Activated T-helper 2 cell treated with anti-CD3 and anti-CD28 coated beads, Interferon-gamma antibody, Interleukin-2, Interleukin-4, amounts not matched to agents 10 μg/mL and 5 μg/mL and 100 μg/mL, durations not matched to agents 14 hours and 24 hours and 36 hours (primary cell): ENCODE measurements at regions not wholly inside any gene's neighbourhood (a gene's known extent, or its start where the extent isn't known, plus 50 kb on each side); places are given as distances from the start of the nearest gene placed in this dataset.

Source experiments
- DNase-seq: peaks from one replicate; pipeline ENCODE4 v3.0.0; 2021; ENCODE audit warnings: low spot score
- H3K27ac Mint-ChIP-seq: one replicate; pipeline ENCODE4 v1.8.0; 2021; ENCODE audit warnings: mixed read lengths
- H3K27me3 Mint-ChIP-seq: one replicate; pipeline ENCODE4 v1.8.0; 2021; ENCODE audit warnings: low read depth, mixed read lengths
- H3K36me3 Mint-ChIP-seq: one replicate; pipeline ENCODE4 v1.8.0; 2021; ENCODE audit warnings: low read depth, mixed read lengths
- H3K4me1 Mint-ChIP-seq: one replicate; pipeline ENCODE4 v1.8.0; 2021; ENCODE audit warnings: low read depth, mixed read lengths
- H3K4me3 Mint-ChIP-seq: one replicate; pipeline ENCODE4 v1.8.0; 2021; ENCODE audit warnings: low read depth, mild to moderate bottlenecking, moderate library complexity, mixed read lengths
- H3K9me3 Mint-ChIP-seq: one replicate; pipeline ENCODE4 v1.8.0; 2021; ENCODE audit warnings: mixed read lengths
- intact Hi-C: fragments of 100-400 bp; cut with micrococcal nuclease; formaldehyde crosslinking; loops from one replicate; pipeline ENCODE4 v1.15.1; 2023

DNA sequence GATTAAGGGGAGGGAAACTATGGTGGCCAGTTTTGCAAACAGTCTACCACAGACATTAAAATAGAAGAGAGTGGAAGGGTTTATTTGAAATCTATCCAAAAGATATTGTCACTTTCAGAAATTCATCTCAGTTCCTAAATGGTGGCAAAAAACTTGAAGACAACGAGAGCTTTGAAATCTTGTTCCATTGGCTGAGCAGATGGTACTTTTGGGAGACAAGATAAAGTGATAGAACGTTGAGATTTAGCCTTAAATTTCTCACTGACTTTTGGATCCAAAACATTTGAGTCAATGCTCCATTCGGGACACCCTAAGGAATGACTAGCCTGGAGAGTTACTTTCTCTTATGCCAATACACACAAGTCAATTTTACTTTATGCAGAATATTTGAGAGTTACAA is 319.1 kb upstream of the LARGE1 start:
- Mint-ChIP-seq H3K4me1 (no peaks in the 10 kb centered on the region), H3K4me3 (no peak overlapping the region), H3K9me3 (peaks cover 50% of the 10 kb centered on the region), H3K27me3 (no peaks in the 10 kb centered on the region), H3K36me3 (no peaks in the 10 kb centered on the region), H3K27ac (no peak overlapping the region)
- DNase-seq, result no peak
- intact Hi-C loops, result no loop called here

DNA sequence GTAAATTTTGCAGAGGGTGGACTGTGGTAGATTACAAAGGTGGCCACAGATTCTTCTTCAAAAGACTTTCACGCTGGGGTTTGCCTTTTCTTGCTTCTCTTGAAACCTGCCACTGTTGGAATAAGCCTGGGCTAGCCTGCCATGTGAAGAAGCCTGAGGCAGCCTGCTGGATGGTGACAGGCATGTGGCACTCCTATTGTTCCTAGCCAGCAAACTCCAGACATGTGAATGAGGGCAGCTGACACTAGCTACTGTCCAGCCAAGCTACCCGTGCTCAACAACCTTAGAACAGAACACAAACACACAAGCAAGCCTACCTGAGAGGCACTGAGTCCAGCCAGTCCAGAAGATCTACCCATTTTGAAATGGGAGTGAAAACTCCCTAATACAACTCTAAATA is 322.7 kb upstream of the LARGE1 start:
- Mint-ChIP-seq H3K4me1 (no peaks in the 10 kb centered on the region), H3K27me3 (no peaks in the 10 kb centered on the region), H3K27ac (no peak overlapping the region), H3K9me3 (peaks cover 55% of the 10 kb centered on the region), H3K4me3 (no peak overlapping the region), H3K36me3 (no peaks in the 10 kb centered on the region)
- no peak for DNase-seq
- intact Hi-C loops, result no loop called here

DNA sequence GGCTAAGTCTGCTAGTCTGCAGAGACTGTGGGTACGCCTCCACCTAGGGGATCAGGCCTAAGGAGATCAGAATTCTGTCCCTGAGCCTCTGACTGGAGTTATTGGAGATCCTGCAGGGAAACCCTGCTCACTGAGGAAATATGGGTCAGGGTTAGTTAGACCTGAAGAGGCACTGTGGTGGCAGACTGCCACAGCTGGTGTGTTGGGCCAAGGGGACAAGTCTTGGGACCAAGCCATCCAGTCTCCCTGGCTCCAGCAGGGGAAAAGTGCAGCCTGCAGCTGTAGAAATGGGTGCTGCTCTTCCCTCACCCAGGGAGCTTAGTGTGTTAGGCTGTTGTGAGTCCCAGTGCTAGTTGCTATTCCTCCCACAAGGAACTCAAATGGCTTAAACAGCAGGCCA is 334.8 kb upstream of the LARGE1 start:
- peaks cover 69% of the 10 kb centered on the region for H3K9me3 Mint-ChIP-seq
- no peaks in the 10 kb centered on the region for H3K27me3 Mint-ChIP-seq
- no peaks in the 10 kb centered on the region for H3K36me3 Mint-ChIP-seq
- H3K4me1 Mint-ChIP-seq, result no peaks in the 10 kb centered on the region
- DNase-seq, result no peak
- intact Hi-C loops, result no loop called here
- no peak overlapping the region for H3K4me3 Mint-ChIP-seq
- no peak overlapping the region for H3K27ac Mint-ChIP-seq

DNA sequence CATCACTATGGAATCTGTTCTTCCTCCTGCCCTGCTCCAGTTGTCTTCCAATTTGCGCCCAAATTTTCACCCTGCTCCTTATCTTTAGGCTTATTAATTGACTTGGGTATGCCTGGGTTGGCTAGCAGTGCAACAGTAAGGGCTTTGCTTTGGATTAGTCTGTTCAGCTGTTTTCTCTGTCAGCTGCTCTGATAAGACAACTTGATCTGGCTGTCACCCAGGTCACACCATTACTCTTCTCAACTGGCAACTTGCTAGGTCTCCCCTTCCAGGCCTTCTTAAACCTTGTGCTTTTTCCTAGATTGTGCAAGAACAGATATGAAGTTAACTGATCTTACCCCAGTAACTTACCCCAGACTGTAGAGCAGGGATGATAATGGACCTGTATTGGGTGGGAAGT is 357.8 kb upstream of the LARGE1 start:
- H3K27me3 Mint-ChIP-seq, result no peaks in the 10 kb centered on the region
- no peak overlapping the region for H3K4me3 Mint-ChIP-seq
- H3K27ac Mint-ChIP-seq, result no peak overlapping the region
- no peaks in the 10 kb centered on the region for H3K36me3 Mint-ChIP-seq
- intact Hi-C loops, result no loop called here
- DNase-seq, result no peak
- H3K9me3 Mint-ChIP-seq, result peaks cover 19% of the 10 kb centered on the region
- no peaks in the 10 kb centered on the region for H3K4me1 Mint-ChIP-seq

DNA sequence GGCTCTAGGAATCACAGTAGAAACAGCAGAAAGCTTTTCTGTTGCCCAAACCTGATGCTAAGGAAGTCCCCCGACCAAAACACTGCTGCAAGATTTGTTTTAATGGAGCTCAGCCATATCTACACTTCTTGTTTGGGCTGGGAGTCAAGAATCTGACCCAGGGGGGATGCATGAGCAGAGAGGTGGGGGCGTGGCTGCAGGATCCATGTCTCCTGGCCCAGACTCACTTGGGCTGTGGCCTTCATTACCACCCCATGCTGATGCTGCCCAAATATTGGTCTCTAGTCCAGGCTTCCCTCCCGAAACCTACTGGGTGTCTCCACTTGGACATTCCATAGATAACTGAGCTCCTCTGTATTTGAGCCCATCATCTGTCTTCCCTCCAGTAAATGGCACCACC is 361.5 kb upstream of the LARGE1 start:
- H3K9me3 Mint-ChIP-seq, result peaks cover 29% of the 10 kb centered on the region
- H3K4me1 Mint-ChIP-seq, result no peaks in the 10 kb centered on the region
- no peak overlapping the region for H3K4me3 Mint-ChIP-seq
- DNase-seq, result no peak
- H3K27ac Mint-ChIP-seq, result no peak overlapping the region
- H3K27me3 Mint-ChIP-seq, result no peaks in the 10 kb centered on the region
- no peaks in the 10 kb centered on the region for H3K36me3 Mint-ChIP-seq
- intact Hi-C loops, result no loop called here

- H3K27me3 Mint-ChIP-seq, result no peaks in the 10 kb centered on the region
- H3K4me1 Mint-ChIP-seq, result no peaks in the 10 kb centered on the region
- intact Hi-C loops, result no loop called here
These were observed 363.6 kb upstream of the LARGE1 start for GRCh38 chr22:34283844-34284243.

GRCh38 chr22:34293324-34293723 is 373.0 kb upstream of the LARGE1 start:
- Mint-ChIP-seq H3K27me3 (no peaks in the 10 kb centered on the region), H3K9me3 (peaks cover 23% of the 10 kb centered on the region), H3K4me1 (no peaks in the 10 kb centered on the region), H3K36me3 (no peaks in the 10 kb centered on the region), H3K27ac (no peak overlapping the region), H3K4me3 (no peak overlapping the region)
- intact Hi-C loops, result no loop called here
- no peak for DNase-seq

More at GRCh38 chr22:34283844-34284243, 363.6 kb upstream of the LARGE1 start:
- no peak overlapping the region for H3K4me3 Mint-ChIP-seq
- no peak overlapping the region for H3K27ac Mint-ChIP-seq
- H3K36me3 Mint-ChIP-seq, result no peaks in the 10 kb centered on the region
- no peak for DNase-seq
- H3K9me3 Mint-ChIP-seq, result peaks cover 46% of the 10 kb centered on the region

DNA sequence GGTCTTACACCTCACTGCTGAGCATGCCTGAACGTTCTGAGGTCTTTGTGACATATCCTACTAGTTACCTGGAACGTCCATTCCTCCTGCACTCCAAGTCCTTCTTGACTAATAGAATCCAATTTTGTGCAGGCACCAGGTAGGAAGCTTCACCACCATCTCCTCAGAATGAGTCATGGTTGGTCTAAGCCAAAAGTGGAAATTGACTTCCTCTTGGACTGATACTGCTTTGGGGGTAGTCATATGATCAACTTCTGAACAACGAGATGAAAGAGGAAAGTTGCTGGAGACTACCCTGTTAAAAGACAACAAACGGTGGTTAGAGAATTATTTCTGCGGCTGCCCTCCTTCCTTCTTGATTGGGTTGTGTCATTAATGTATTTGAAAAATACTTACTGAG is 374.2 kb upstream of the LARGE1 start:
- H3K36me3 Mint-ChIP-seq, result no peaks in the 10 kb centered on the region
- no peak overlapping the region for H3K4me3 Mint-ChIP-seq
- peaks cover 11% of the 10 kb centered on the region for H3K9me3 Mint-ChIP-seq
- intact Hi-C loops, result no loop called here
- DNase-seq, result no peak
- no peak overlapping the region for H3K27ac Mint-ChIP-seq
- H3K4me1 Mint-ChIP-seq, result no peaks in the 10 kb centered on the region
- no peaks in the 10 kb centered on the region for H3K27me3 Mint-ChIP-seq

DNA sequence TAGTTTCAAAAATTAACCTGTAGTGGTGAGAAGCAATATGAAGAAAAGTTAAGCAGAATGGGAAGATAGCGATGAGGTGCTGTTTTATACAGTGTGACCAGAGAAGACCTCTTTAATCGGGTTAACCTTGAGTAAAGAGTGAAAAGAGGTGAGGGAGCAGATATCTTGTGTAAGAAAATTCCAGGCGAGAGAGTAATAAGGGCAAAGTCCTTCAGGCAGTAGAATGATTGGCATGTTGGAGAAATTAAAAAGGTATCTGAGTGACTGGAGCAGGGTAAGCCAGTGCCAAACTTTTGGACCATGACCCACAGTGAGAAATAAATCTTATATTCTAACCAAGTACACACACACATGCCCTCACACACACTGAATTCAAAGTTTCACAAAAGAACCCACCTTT is 374.7 kb upstream of the LARGE1 start:
- H3K9me3 Mint-ChIP-seq, result peaks cover 7% of the 10 kb centered on the region
- intact Hi-C loops, result no loop called here

DNA sequence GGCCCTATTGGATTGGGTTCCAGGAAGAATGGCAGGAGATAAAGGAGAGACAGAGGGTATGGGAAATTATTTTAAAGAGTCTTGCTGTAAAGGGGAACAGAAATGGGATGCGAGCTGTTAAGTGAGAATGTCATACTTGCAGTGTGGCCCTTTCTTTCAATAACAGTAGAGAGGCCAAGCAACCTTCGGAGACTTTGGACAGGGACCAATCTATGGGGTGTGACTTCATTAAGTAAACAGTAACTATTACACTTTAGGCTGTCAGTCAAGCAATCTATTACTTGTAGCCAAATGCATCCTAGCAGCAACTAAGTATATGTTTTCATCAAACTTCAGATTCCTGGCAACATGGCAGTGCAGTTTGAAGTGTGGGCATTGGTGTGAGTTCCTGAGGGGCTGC is 376.2 kb upstream of the LARGE1 start:
- DNase-seq, result no peak
- Mint-ChIP-seq H3K27me3 (no peaks in the 10 kb centered on the region), H3K4me1 (no peaks in the 10 kb centered on the region), H3K9me3 (peaks cover 6% of the 10 kb centered on the region), H3K4me3 (no peak overlapping the region), H3K27ac (no peak overlapping the region), H3K36me3 (no peaks in the 10 kb centered on the region)
- intact Hi-C loops, result no loop called here

More for the DNA sequence above, 374.7 kb upstream of the LARGE1 start:
- DNase-seq, result no peak
- Mint-ChIP-seq H3K4me1 (no peaks in the 10 kb centered on the region), H3K4me3 (no peak overlapping the region), H3K36me3 (no peaks in the 10 kb centered on the region), H3K27ac (no peak overlapping the region), H3K27me3 (no peaks in the 10 kb centered on the region)

GRCh38 chr22:34297536-34298120 is 377.4 kb upstream of the LARGE1 start:
- H3K27me3 Mint-ChIP-seq, result no peaks in the 10 kb centered on the region
- H3K4me3 Mint-ChIP-seq, result no peak overlapping the region
- intact Hi-C loops, result no loop called here
- H3K9me3 Mint-ChIP-seq, result peaks cover 6% of the 10 kb centered on the region
- no peaks in the 10 kb centered on the region for H3K4me1 Mint-ChIP-seq
- H3K36me3 Mint-ChIP-seq, result no peaks in the 10 kb centered on the region
- no peak overlapping the region for H3K27ac Mint-ChIP-seq
- DNase-seq, result no peak

DNA sequence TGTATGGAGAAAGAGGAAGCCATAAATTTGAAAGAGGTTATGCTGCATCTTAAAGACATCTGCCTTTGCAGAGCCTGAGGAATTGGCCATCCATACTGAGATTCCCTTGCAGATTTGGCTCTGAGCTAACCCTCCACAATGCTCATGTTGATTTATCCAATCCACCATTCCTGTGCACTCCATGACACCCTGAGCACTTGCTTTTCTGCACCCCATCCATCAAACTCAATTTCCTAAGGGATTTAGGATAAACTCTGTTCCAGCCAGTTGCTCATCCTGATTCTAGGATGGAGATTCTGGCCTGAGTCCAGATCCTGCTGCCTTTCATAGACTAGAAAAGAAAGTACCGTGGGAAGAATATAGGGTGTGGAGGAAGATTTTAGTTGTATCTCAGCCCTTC is 379.2 kb upstream of the LARGE1 start:
- H3K9me3 Mint-ChIP-seq, result peaks cover 2% of the 10 kb centered on the region
- H3K27me3 Mint-ChIP-seq, result no peaks in the 10 kb centered on the region
- H3K36me3 Mint-ChIP-seq, result no peaks in the 10 kb centered on the region
- H3K27ac Mint-ChIP-seq, result no peak overlapping the region
- intact Hi-C loops, result no loop called here
- H3K4me1 Mint-ChIP-seq, result no peaks in the 10 kb centered on the region
- H3K4me3 Mint-ChIP-seq, result no peak overlapping the region
- no peak for DNase-seq

DNA sequence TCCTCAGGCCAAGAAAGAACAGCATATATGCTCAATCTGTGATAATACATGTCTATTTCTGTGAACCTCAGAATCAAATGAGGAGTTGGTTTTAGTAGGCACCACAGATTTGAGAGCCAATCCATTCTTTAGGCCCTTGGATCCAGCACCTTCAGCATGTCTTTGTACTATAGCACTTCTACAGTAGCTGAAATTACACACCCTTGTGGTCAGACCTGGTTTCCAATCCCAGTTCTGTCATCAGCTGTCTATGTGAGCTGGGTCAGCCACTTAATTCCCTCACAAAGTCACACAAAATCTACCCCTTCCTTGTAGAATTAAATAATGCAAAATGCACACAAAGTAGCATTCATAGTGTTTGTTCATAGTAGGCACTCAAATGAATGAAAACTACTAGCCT is 381.3 kb upstream of the LARGE1 start:
- Mint-ChIP-seq H3K36me3 (no peaks in the 10 kb centered on the region), H3K27ac (no peak overlapping the region), H3K4me3 (no peak overlapping the region), H3K27me3 (no peaks in the 10 kb centered on the region), H3K4me1 (no peaks in the 10 kb centered on the region), H3K9me3 (peaks cover 13% of the 10 kb centered on the region)
- no peak for DNase-seq
- intact Hi-C loops, result no loop called here

GRCh38 chr22:34303656-34304055 is 383.4 kb upstream of the LARGE1 start:
- no peak for DNase-seq
- no peak overlapping the region for H3K4me3 Mint-ChIP-seq
- H3K27ac Mint-ChIP-seq, result no peak overlapping the region
- intact Hi-C loops, result no loop called here
- peaks cover 30% of the 10 kb centered on the region for H3K9me3 Mint-ChIP-seq
- H3K36me3 Mint-ChIP-seq, result no peaks in the 10 kb centered on the region
- H3K4me1 Mint-ChIP-seq, result no peaks in the 10 kb centered on the region
- H3K27me3 Mint-ChIP-seq, result no peaks in the 10 kb centered on the region
